ENCODE measurements at regions not wholly inside any gene's neighbourhood (a gene's known extent, or its start where the extent isn't known, plus 50 kb on each side); places are given as distances from the start of the nearest gene placed in this dataset.

DNA sequence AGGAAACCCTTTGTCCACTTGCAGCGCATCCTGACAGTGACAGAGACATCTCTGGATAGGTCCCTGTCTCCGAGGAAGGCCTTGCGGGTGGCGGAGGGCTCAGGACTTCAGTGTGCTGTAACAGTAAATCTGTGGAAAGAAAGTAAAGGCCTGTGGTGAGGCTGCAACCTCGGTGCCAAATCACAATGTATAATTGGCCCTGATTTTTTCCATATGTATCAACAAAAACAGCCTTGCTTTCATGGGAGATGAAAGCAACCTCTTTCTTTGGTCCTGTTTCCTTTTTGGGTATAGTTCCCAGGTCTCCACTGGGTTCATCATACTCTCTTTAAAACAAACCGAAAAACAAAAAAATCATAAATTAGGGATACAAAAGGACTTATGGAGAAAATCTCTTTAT is 110.9 kb upstream of the BMPER start:
- TF ChIP-seq, protein P1, sequence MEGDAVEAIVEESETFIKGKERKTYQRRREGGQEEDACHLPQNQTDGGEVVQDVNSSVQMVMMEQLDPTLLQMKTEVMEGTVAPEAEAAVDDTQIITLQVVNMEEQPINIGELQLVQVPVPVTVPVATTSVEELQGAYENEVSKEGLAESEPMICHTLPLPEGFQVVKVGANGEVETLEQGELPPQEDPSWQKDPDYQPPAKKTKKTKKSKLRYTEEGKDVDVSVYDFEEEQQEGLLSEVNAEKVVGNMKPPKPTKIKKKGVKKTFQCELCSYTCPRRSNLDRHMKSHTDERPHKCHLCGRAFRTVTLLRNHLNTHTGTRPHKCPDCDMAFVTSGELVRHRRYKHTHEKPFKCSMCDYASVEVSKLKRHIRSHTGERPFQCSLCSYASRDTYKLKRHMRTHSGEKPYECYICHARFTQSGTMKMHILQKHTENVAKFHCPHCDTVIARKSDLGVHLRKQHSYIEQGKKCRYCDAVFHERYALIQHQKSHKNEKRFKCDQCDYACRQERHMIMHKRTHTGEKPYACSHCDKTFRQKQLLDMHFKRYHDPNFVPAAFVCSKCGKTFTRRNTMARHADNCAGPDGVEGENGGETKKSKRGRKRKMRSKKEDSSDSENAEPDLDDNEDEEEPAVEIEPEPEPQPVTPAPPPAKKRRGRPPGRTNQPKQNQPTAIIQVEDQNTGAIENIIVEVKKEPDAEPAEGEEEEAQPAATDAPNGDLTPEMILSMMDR (IDR thresholded peaks at IDR 0.05): no peak
- TF ChIP-seq POLR2A (IDR thresholded peaks at IDR 0.05): no peak
- TF ChIP-seq EP300 (IDR thresholded peaks at IDR 0.05): no peak
- TF ChIP-seq POLR2AphosphoS5 (IDR thresholded peaks at IDR 0.05): no peak

Data from stomach (tissue), 4 donors.